HEK293 (cell line): ENCODE measurements at regions not wholly inside any gene's neighbourhood (a gene's known extent, or its start where the extent isn't known, plus 50 kb on each side); places are given as distances from the start of the nearest gene placed in this dataset.
A peak's percentile ranks its signal among the peaks of the same experiment; 100 is the strongest.

Source experiments
- ZNF157 ChIP-seq: fragments of 450-650 bp; formaldehyde crosslinking; IDR thresholded peaks from 2 replicates; pipeline ENCODE4 v1.5.1; 2016; ENCODE audit warnings: missing biosample characterization, missing genetic modification characterization
- ZNF202 ChIP-seq: fragments of 450-650 bp; formaldehyde crosslinking; IDR thresholded peaks from 2 replicates; pipeline ENCODE4 v1.5.1; 2016; ENCODE audit warnings: missing biosample characterization, missing genetic modification characterization, borderline replicate concordance
- ZNF266 ChIP-seq: fragments of 450-650 bp; formaldehyde crosslinking; IDR thresholded peaks from 2 replicates; pipeline ENCODE4 v1.5.1; 2016; ENCODE audit warnings: missing biosample characterization, missing genetic modification characterization, low read depth
- ZNF324 ChIP-seq: fragments of 450-650 bp; formaldehyde crosslinking; IDR thresholded peaks from 2 replicates; pipeline ENCODE4 v1.5.1; 2016; ENCODE audit warnings: missing biosample characterization, missing genetic modification characterization
- ZNF394 ChIP-seq: fragments of 450-650 bp; formaldehyde crosslinking; IDR thresholded peaks from 2 replicates; pipeline ENCODE4 v1.5.1; 2016; ENCODE audit warnings: missing biosample characterization, missing genetic modification characterization, mild to moderate bottlenecking, moderate library complexity, borderline replicate concordance
- ZNF416 ChIP-seq: fragments of 450-650 bp; formaldehyde crosslinking; IDR thresholded peaks from 2 replicates; pipeline ENCODE4 v1.5.1; 2016; ENCODE audit warnings: missing biosample characterization, missing genetic modification characterization
- ZNF501 ChIP-seq: fragments of 450-650 bp; formaldehyde crosslinking; IDR thresholded peaks from 2 replicates; pipeline ENCODE4 v1.5.1; 2016; ENCODE audit warnings: missing biosample characterization, missing genetic modification characterization
- ZNF530 ChIP-seq: fragments of 450-650 bp; formaldehyde crosslinking; IDR thresholded peaks from 2 replicates; pipeline ENCODE4 v1.5.1; 2016; ENCODE audit warnings: low read depth, missing biosample characterization, missing genetic modification characterization
- ZNF555 ChIP-seq: fragments of 450-650 bp; formaldehyde crosslinking; conservative IDR thresholded peaks from 2 replicates; pipeline ENCODE4 v1.5.1; 2017; ENCODE audit warnings: missing biosample characterization, mild to moderate bottlenecking, missing genetic modification characterization, inconsistent platforms
- ZNF558 ChIP-seq: fragments of 450-650 bp; formaldehyde crosslinking; IDR thresholded peaks from 2 replicates; pipeline ENCODE4 v1.5.1; 2016; ENCODE audit warnings: missing biosample characterization, missing genetic modification characterization
- ZNF560 ChIP-seq: fragments of 450-650 bp; formaldehyde crosslinking; IDR thresholded peaks from 2 replicates; pipeline ENCODE4 v1.5.1; 2017; ENCODE audit warnings: missing biosample characterization, missing genetic modification characterization, borderline replicate concordance
- ZNF623 ChIP-seq: fragments of 450-650 bp; formaldehyde crosslinking; IDR thresholded peaks from 2 replicates; pipeline ENCODE4 v1.5.1; 2016; ENCODE audit warnings: missing biosample characterization, missing genetic modification characterization
- ZNF792 ChIP-seq: fragments of 450-650 bp; formaldehyde crosslinking; IDR thresholded peaks from 2 replicates; pipeline ENCODE4 v1.5.1; 2016; ENCODE audit warnings: missing biosample characterization, missing genetic modification characterization
- ZXDB ChIP-seq: fragments of 450-650 bp; formaldehyde crosslinking; IDR thresholded peaks from 2 replicates; pipeline ENCODE4 v1.5.1; 2016; ENCODE audit warnings: missing biosample characterization, missing genetic modification characterization
- TF ChIP-seq, protein P1 (sequence below): fragments of 450-650 bp; formaldehyde crosslinking; IDR thresholded peaks from 2 replicates; pipeline ENCODE4 v1.5.1; 2016; ENCODE audit warnings: missing biosample characterization, missing genetic modification characterization
- TF ChIP-seq, protein P2 (sequence below): fragments of 450-650 bp; formaldehyde crosslinking; IDR thresholded peaks from 2 replicates; pipeline ENCODE4 v1.5.1; 2016; ENCODE audit warnings: missing biosample characterization, missing genetic modification characterization
- TF ChIP-seq, protein P3 (sequence below): fragments of 450-650 bp; formaldehyde crosslinking; IDR thresholded peaks from 2 replicates; pipeline ENCODE4 v1.5.1; 2016; ENCODE audit warnings: missing biosample characterization, missing genetic modification characterization, borderline replicate concordance
- TF ChIP-seq, protein P4 (sequence below): fragments of 450-650 bp; formaldehyde crosslinking; IDR thresholded peaks from 2 replicates; pipeline ENCODE4 v1.5.1; 2016; ENCODE audit warnings: missing biosample characterization, missing genetic modification characterization
- TF ChIP-seq, protein P5 (sequence below): fragments of 450-650 bp; formaldehyde crosslinking; IDR thresholded peaks from 2 replicates; pipeline ENCODE4 v1.5.0; 2017; ENCODE audit warnings: missing biosample characterization, missing genetic modification characterization, borderline replicate concordance

DNA sequence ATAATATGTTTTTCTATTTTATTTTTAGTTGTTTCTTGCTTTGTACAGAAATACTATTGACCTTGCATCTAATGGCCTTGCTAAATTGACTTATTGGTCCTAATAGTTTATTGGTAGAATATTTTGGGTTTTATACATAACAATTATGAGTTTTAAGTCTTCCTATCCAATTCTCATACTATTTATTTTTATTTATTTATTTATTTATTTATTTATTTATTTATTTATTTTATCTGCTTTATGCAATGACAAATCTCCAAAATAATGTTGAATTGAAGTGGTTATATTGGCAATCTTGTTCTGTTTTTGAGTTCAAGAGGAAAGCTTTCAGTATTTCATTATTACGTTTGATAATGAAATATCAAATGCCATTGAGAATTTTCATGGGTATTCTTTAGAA is 488.3 kb downstream of the CDH2 start (continued):
- TF ChIP-seq, protein P1, sequence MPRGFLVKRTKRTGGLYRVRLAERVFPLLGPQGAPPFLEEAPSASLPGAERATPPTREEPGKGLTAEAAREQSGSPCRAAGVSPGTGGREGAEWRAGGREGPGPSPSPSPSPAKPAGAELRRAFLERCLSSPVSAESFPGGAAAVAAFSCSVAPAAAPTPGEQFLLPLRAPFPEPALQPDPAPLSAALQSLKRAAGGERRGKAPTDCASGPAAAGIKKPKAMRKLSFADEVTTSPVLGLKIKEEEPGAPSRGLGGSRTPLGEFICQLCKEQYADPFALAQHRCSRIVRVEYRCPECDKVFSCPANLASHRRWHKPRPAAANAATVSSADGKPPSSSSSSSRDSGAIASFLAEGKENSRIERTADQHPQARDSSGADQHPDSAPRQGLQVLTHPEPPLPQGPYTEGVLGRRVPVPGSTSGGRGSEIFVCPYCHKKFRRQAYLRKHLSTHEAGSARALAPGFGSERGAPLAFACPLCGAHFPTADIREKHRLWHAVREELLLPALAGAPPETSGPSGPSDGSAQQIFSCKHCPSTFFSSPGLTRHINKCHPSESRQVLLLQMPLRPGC: no peak
- TF ChIP-seq ZNF266 (tag by site-specific recombination) (peak; percentile 62; the same call in 1 of the 2 replicates), ZNF560 (tag by site-specific recombination) (0 out of 2 replicates have a peak, but pooled peaks have one; percentile 11), ZNF792 (tag by site-specific recombination) (no peak), ZNF394 (tag by site-specific recombination) (peak; percentile 88), ZXDB (tag by site-specific recombination) (peak; percentile 76), ZNF416 (no peak), ZNF555 (tag by site-specific recombination) (peak; percentile 92), ZNF157 (tag by site-specific recombination) (no peak), ZNF501 (tag by site-specific recombination) (0 out of 2 replicates have a peak, but pooled peaks have one; percentile 56), ZNF202 (peak; percentile 66; the same call in 1 of the 2 replicates), ZNF623 (tag by site-specific recombination) (peak; percentile 79), ZNF324 (tag by site-specific recombination) (no peak), ZNF530 (tag by site-specific recombination) (0 out of 2 replicates have a peak, but pooled peaks have one; percentile 15), ZNF558 (tag by site-specific recombination) (no peak)
- TF ChIP-seq, protein P2, sequence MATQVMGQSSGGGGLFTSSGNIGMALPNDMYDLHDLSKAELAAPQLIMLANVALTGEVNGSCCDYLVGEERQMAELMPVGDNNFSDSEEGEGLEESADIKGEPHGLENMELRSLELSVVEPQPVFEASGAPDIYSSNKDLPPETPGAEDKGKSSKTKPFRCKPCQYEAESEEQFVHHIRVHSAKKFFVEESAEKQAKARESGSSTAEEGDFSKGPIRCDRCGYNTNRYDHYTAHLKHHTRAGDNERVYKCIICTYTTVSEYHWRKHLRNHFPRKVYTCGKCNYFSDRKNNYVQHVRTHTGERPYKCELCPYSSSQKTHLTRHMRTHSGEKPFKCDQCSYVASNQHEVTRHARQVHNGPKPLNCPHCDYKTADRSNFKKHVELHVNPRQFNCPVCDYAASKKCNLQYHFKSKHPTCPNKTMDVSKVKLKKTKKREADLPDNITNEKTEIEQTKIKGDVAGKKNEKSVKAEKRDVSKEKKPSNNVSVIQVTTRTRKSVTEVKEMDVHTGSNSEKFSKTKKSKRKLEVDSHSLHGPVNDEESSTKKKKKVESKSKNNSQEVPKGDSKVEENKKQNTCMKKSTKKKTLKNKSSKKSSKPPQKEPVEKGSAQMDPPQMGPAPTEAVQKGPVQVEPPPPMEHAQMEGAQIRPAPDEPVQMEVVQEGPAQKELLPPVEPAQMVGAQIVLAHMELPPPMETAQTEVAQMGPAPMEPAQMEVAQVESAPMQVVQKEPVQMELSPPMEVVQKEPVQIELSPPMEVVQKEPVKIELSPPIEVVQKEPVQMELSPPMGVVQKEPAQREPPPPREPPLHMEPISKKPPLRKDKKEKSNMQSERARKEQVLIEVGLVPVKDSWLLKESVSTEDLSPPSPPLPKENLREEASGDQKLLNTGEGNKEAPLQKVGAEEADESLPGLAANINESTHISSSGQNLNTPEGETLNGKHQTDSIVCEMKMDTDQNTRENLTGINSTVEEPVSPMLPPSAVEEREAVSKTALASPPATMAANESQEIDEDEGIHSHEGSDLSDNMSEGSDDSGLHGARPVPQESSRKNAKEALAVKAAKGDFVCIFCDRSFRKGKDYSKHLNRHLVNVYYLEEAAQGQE (tag by site-specific recombination): peak; percentile 72
- TF ChIP-seq, protein P3, sequence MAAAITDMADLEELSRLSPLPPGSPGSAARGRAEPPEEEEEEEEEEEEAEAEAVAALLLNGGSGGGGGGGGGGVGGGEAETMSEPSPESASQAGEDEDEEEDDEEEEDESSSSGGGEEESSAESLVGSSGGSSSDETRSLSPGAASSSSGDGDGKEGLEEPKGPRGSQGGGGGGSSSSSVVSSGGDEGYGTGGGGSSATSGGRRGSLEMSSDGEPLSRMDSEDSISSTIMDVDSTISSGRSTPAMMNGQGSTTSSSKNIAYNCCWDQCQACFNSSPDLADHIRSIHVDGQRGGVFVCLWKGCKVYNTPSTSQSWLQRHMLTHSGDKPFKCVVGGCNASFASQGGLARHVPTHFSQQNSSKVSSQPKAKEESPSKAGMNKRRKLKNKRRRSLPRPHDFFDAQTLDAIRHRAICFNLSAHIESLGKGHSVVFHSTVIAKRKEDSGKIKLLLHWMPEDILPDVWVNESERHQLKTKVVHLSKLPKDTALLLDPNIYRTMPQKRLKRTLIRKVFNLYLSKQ (tag by site-specific recombination): peak; percentile 68; the same call in 1 of the 2 replicates
- TF ChIP-seq, protein P4, sequence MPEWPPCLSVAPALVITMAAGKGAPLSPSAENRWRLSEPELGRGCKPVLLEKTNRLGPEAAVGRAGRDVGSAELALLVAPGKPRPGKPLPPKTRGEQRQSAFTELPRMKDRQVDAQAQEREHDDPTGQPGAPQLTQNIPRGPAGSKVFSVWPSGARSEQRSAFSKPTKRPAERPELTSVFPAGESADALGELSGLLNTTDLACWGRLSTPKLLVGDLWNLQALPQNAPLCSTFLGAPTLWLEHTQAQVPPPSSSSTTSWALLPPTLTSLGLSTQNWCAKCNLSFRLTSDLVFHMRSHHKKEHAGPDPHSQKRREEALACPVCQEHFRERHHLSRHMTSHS (tag by site-specific recombination): no peak
- TF ChIP-seq, protein P5, sequence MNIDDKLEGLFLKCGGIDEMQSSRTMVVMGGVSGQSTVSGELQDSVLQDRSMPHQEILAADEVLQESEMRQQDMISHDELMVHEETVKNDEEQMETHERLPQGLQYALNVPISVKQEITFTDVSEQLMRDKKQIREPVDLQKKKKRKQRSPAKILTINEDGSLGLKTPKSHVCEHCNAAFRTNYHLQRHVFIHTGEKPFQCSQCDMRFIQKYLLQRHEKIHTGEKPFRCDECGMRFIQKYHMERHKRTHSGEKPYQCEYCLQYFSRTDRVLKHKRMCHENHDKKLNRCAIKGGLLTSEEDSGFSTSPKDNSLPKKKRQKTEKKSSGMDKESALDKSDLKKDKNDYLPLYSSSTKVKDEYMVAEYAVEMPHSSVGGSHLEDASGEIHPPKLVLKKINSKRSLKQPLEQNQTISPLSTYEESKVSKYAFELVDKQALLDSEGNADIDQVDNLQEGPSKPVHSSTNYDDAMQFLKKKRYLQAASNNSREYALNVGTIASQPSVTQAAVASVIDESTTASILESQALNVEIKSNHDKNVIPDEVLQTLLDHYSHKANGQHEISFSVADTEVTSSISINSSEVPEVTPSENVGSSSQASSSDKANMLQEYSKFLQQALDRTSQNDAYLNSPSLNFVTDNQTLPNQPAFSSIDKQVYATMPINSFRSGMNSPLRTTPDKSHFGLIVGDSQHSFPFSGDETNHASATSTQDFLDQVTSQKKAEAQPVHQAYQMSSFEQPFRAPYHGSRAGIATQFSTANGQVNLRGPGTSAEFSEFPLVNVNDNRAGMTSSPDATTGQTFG (tag by site-specific recombination): no peak
